Transverse colon (tissue), 4 donors: ENCODE measurements at regions not wholly inside any gene's neighbourhood (a gene's known extent, or its start where the extent isn't known, plus 50 kb on each side); places are given as distances from the start of the nearest gene placed in this dataset.

ENCODE experiments used
- EP300 ChIP-seq: sonication (generic); formaldehyde crosslinking; IDR thresholded peaks from one replicate; pipeline ENCODE4 v1.6.1; 2017; ENCODE audit warnings: antibody characterized with exemption, low read depth
- POLR2A ChIP-seq: fragments of 450-650 bp; IDR thresholded peaks from one replicate; pipeline ENCODE4 v1.6.1; 2016; ENCODE audit warnings: antibody characterized with exemption, mild to moderate bottlenecking, moderate library complexity
- POLR2AphosphoS5 ChIP-seq, 3 donors: sonication (generic); formaldehyde crosslinking; IDR thresholded peaks; one replicate each; pipeline ENCODE4 v1.6.1; 2016; ENCODE audit warnings: antibody characterized with exemption in 3 of 3
- TF ChIP-seq, protein P1 (sequence below), 5 experiments: fragments of 200-600 bp in 3 of 5; fragments of 450-650 bp in 2 of 5; sonication (generic) in 3 of 5; IDR thresholded peaks; 1 replicate in 2 of 5; 2 replicates in 3 of 5; pipeline ENCODE4 v1.5.1; 2016 to 2017; ENCODE audit warnings: antibody characterized with exemption in 5 of 5, inconsistent platforms in 3 of 5, mild to moderate bottlenecking in 2 of 5, moderate library complexity in 1 of 5

DNA sequence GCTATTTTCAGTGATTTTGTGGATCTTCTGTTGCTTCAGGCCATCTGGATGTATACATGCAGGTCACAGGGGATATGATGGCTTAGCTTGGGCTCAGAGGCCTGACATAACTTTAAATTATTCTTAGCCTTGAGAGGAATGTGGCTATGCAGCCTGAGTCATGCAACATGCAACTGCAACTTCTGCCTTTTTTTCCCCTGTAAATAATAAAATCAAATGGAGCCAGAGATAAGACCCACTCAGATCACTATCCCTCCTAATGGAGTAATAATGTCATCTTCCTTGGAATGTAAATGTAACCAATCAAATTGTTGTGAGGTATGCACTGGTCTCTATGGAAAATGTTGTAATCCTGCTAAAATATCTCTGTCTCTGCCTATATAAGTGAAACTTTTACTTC is 54.9 kb downstream of the MAGEB17 start:
- no peak for TF ChIP-seq EP300
- TF ChIP-seq, protein P1, sequence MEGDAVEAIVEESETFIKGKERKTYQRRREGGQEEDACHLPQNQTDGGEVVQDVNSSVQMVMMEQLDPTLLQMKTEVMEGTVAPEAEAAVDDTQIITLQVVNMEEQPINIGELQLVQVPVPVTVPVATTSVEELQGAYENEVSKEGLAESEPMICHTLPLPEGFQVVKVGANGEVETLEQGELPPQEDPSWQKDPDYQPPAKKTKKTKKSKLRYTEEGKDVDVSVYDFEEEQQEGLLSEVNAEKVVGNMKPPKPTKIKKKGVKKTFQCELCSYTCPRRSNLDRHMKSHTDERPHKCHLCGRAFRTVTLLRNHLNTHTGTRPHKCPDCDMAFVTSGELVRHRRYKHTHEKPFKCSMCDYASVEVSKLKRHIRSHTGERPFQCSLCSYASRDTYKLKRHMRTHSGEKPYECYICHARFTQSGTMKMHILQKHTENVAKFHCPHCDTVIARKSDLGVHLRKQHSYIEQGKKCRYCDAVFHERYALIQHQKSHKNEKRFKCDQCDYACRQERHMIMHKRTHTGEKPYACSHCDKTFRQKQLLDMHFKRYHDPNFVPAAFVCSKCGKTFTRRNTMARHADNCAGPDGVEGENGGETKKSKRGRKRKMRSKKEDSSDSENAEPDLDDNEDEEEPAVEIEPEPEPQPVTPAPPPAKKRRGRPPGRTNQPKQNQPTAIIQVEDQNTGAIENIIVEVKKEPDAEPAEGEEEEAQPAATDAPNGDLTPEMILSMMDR (IDR thresholded peaks at IDR 0.05) = no peak
- TF ChIP-seq POLR2AphosphoS5 (IDR thresholded peaks at IDR 0.05) = no peak
- TF ChIP-seq POLR2A = no peak
